Hematopoietic multipotent progenitor cell (in vitro differentiated cells): ENCODE measurements at regions not wholly inside any gene's neighbourhood (a gene's known extent, or its start where the extent isn't known, plus 50 kb on each side); places are given as distances from the start of the nearest gene placed in this dataset.

ENCODE experiments used
- DNase-seq, 3 donors: peaks; one replicate each; pipeline ENCODE4 v3.0.0-alpha.2; 2011 to 2015; ENCODE audit warnings: low read depth in 2 of 3, low spot score in 2 of 3

DNA sequence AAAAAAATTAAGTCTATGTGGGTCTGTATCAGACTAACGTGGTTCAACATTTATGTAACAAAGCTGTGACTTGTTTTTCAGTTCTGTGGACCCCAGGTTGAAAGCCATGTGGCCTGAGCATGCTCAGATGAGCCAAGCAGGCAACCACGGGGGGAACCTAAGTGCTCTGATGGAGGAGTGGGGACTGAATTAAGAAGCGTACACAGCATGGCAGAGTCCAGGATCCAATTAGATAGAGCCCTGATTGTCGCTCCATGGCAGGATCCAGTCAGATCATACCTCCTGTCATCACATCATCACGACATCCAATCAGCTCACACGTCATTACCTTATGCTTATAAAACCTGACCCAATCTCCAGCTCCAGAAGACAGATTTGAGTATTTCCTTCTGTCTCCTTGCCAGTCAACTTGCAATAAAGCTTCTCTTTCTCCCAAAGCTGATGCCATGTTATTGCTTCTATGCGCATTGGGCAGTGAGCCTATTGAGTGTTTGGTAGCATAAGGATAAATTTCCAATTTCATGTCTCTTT lies 1013.1 kb upstream of the TMEM132C start:
- no peak for DNase-seq

DNA sequence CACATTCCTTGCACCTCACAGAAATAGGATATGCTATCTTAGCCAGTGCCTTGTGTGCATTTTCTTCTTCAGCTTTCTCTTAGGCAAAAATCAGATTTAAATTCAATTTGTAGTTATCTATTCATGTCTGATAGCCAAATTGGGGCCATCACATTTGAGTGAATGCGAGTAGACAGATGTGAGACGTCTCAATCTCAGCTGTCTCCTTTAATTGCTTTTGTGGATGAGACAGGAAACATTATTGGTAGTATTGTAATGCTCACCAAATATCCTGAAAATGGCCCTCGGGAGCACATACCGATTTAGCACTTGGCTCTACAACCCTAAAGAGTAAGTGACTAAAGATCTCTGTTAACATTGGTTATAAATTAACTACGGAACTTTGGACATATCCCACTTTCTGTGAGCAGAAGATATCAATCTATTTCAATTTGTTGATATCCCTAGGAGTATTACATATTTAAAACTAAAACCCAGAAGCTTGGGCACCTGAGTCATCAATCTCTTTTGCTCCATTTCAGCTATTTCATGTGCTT lies 1012.5 kb upstream of the TMEM132C start:
- no peak for DNase-seq

DNA sequence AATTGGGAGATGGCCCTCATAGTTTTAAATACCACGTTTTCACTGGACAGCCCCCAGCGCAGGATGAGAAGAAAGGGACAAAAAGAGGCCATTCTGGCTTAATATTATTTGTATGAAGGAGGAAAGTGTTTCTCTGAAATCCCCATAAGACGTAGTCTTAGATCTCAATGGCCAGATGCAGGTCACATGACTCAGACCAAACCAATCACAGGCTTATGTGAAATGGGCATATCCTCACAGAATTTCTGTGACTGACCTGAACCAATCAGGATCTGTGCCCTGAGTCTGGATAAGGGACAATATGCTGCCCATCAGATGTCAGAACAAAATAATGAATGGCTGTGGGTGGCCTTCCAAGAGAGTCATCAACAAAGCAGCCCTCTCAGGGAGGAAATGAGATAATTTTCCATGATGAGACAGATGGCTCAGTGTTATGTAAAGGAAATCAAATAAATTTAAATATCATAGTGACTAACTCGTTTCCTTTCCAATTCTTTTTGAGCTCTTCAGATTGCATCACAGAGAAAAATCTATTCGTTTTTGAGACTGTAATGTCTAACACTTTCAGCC lies 1009.5 kb upstream of the TMEM132C start:
- no peak for DNase-seq

DNA sequence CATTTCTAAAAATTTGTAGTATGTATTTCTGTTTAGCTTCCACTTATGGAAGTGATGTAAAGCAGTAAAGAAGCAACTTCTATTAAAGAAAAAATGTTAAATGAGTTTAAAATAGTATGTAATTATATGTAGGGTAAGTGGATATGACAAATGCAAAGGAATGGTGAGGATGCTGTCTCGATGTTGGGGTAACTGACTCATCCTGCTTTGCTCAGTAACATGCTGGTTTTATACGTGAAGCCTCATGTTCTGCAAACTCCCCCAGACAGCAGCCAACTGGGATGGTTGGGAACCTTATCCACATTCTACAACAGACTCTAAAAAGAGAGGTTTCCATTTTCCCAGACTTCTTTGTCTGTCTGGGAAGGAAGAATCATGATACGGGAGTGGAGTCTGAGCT lies 1006.4 kb upstream of the TMEM132C start:
- DNase-seq: no peak

DNA sequence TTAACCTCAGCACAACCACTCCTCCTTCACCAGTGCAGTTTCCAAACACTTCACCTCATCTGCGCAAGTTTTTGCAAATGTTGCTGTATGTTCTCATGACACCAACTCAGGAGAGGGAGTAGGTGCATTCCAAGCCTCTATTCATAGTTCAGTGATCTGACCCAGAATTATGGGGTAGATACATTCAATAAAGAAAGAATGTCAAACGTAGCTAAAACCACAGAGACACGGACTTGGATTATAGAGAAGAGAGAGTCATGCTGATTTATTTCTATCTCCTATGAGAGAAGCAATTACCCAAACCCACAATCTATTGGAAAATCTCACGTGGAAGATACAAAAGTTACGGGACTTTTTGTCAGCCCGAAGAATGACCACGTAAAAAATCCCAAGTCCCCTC lies 1006.0 kb upstream of the TMEM132C start:
- no peak for DNase-seq

DNA sequence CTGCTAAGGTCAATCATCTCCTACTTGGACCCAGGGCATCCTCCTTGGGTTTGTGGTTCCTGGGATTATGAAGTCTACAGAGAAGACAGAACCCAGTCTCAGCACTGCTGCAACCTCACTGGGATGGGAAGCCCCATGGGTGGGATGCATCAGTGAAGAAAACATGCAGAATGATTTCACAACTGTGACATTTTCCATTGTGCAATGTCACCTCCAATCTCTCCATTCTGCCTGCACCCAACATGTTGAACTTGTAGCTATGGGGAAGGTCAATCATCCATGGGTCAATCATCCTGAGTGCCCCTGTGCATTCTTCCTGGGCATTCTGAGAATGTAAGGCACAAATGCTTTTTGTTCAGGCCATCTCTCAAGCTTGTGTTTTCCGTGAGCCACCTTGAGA lies 1004.4 kb upstream of the TMEM132C start:
- no peak for DNase-seq

DNA sequence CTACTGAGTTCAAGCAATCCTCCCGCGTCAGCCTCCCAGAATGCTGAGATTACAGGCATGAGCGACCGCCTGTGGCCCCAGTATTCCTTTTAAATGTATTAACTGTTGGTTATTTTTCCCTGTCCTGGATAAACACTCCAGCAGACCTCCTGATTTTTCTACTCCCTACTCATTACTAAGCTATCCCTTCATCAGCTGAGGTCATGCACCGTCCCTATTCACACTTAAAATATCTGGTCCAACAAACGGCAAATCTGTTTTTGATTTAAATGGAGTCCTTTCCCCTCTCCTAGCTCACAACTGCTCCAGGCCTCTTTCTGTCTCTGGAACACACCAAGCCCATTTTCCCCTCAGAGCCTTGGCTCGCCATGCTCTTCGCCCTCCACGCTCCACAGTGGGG lies 1003.3 kb upstream of the TMEM132C start:
- no peak for DNase-seq

DNA sequence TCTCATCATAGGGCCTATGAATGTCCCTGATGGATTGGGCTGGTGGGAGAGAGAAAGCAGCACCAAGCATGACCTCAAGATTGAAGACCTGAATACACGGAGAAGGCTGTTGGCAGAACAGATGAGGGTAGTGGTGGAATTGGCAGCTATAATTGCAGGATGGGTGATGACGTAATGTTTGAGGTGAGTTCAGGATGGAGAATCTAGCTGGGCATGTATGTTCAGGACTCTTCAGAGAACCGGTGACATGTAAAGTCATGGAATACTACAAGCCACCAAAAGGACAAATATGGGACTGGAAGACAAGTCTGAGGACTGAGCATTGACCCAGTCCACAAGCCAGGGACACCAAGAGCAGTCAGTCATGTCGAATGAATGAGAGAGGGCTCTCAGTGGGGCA lies 999.8 kb upstream of the TMEM132C start:
- DNase-seq: no peak

DNA sequence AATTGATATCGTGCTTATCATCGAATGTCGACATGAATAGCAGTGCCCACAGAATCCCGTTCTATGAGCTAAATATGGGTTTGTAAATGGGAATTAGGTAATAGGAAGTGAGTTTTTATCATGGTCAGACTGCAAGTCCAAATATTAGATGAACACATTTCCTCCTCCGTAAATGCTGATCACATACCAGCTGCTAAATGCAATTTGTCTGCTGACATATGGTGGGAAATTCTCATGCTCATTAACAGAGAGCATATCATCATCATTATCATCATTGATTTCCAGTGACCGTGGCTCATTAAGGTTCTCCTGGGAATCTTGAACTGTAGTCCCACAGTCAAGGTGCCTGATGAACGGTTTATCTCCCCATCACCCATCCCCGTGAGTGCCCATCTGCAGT lies 998.8 kb upstream of the TMEM132C start:
- DNase-seq: no peak

DNA sequence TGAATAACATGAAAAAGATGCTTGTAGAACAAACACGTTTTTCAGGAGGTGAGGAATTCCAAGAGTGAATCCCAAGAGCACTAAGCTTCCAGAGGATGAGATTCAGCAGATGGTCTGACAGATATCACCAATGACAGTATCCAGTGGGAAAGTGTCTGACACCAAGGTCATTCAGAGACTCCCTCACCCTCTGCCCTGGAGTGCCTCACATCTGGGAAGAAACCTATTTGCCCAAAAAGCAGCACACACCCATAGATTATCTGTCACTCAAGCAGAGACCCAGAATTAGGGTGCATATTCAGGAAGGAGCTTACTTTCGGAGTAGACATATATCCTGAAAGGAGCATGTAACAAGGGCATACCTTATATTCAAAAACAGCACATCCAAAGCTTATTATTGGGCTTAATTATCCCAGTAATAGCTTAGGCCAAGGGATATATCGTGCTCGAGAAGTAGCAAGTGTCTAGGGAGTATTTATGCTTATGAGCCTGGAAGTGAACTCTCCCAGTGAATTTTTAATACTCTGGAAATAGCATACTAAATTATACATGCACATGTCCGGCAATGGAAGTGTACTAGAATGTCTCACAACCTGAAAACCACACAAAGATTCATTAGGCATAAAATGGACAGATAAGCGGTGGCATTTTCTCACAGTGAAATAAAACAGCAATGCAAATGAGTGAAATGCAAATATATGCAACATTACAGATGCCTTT lies 998.1 kb upstream of the TMEM132C start:
- DNase-seq: no peak

DNA sequence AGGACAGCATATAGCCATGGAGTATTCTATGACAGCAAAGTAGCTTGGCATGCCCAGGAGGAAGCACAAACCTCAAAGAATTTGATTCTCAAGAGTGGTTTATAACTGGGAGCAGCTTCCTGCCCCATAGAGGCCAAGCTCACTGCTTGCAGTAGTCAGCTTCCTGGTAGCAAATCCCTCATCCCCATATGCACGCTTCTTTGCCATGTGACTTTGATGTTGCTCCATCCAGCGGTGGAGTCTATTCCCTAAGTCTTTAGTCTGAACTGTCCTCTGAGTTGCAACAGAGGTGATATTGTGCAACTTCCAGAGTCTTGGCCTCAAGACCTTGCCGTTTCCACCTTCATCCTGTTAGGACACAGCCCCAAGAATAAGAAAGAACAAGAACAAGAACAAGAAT lies 996.8 kb upstream of the TMEM132C start:
- DNase-seq: no peak

DNA sequence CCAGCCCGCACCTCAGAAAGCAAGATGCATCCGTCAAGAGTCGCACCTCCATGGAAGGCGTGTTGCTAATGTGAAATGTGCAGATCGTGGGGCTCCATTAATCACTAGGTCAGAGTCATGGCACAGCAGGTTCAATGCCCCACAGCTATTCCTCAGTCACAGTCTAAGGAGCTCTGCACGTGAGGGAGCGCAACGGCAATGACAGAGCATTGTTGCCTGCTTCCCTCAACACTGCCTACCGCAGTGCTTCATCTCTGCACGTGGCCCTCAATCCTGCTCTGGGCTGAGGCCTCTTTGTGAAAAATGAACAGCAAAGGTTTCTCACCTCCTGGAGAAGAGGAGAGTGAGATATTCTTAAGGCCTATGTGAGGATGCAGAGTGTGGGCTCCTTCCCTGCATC lies 995.2 kb upstream of the TMEM132C start:
- DNase-seq: no peak

DNA sequence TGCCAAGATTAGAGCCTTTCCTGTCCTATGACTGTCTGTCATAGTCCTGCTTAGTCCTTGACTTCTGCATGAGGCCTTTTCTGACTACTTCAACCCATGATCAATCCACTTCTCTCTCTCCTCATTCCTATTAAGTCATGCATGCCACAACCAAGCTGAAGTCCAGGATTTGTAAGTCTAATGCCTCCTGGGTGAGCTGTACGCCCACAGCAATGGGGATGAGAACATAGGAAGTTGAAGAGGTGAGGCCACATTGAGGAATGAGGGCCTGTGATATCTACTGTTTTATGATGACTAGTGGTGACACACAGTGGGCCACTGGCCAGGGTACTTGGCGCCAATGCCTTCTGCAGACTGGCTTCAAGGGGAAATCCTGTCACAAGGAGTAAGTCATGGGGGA lies 994.1 kb upstream of the TMEM132C start:
- no peak for DNase-seq

DNA sequence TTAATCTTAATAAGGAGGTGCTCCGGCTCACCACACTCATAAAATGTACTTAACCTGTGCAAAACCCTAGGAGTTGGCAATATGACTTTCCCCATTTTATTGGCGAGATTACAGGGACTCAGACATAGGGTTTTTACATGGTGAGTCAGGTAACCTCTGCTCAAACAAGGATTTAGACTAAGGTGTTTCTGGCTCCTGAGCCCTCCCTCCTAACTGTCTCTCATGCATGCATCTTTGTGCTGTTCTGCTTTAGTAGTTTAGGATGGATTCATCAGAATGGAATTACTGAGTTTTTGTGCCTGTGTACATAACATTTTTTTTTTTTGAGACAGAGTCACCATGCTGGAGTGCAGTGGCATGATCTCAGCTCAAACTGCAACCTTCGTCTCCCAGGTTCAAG lies 993.3 kb upstream of the TMEM132C start:
- no peak for DNase-seq

DNA sequence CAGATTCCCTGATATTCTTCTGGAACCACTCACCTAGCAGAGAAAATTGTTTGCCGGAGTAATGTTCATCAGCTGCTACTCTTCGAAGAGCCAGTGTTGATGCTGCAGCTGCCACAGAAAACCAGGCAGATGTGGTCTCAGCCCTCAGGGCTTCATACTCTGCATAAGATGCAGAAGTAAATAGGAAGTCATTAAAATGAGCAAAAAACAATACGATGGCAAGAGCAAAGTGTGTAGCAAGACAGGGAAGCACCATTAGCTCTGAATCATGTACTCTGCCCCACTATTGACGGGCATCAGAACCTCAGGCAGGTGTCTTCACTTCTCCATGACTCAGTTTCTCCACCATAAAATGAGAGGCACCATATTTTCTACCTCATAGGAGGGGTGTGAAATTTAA lies 991.6 kb upstream of the TMEM132C start:
- no peak for DNase-seq

DNA sequence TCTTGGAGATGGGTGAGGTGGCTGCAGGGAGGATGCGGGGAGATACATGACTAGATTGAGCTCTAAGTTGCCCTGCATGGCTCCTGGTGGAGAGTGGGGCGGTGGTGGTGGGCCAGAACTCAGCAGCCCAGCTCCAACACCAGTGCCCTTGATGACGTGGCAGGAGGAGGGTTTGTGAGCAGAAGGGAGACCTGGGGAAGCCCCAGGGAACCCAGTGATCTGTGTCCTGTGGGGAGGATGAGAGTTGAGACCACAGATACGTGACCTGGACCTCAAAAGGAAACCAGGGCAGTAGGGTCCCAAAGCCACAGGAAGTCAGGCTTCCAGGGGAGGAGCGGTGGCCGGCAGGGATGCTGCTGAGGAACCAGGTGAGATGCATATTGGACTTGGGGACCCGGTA lies 989.1 kb upstream of the TMEM132C start:
- no peak for DNase-seq

DNA sequence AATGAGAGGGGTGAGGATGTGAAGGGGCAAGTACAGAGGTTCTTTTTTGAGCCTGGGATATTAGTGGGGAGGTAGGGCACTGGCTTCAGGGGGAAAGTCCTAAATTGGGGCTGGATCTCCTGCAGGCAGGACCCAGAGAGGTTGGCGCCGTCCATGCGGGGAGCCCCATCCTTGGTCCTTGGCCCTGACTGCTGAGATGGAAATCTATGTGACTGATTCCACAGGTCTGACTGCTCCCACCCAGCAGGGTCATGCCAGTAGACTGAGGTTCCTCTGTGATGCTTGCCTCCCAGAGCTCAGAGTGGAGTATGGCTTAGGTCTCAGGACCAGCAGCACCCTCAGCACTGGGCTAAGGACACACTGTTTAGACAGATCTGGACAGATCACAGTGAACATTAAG lies 988.6 kb upstream of the TMEM132C start:
- no peak for DNase-seq

DNA sequence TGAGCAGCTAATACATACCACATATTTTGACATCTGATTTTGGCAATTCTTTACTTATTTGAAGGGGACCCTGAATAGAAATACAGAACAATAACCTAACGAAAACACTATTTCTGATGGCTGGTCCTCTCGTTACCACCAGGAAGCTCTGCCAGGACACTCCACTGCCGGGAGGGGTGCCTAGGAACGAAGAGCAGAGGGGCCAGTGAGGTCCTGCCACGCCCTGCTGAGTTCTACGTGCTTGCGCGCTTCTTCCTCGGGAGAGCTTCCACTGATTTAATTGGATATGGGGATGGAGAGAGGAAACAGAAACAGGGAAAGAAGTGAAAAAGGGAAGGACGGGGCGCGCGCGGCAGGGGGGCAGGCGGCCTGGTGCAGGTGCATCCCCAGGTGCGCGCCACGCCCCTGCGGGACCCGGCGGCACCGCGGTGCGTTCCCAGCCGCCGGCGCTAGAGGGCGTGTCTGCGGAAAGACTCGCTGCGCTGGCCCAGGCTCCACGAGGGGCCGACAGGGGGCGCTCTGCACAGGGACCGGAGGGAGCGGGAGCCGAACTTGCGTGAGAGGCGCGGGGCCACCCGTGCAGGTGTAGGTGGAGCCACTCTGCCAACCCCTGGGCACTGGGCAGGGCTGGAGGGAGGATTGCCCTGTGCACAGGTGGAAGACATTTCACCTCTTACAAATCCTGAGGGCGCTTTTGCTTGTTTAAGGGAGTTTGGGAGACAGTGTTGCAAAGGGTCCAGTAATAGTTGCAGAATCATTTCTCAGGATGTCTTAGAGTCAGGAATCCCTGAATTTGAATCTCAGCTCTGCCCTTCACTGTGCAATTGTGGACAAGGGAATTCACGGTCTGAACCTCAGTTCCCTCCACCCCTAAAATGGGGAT lies 986.3 kb upstream of the TMEM132C start:
- peak; percentile 14 to 62 (median 61) for DNase-seq

DNA sequence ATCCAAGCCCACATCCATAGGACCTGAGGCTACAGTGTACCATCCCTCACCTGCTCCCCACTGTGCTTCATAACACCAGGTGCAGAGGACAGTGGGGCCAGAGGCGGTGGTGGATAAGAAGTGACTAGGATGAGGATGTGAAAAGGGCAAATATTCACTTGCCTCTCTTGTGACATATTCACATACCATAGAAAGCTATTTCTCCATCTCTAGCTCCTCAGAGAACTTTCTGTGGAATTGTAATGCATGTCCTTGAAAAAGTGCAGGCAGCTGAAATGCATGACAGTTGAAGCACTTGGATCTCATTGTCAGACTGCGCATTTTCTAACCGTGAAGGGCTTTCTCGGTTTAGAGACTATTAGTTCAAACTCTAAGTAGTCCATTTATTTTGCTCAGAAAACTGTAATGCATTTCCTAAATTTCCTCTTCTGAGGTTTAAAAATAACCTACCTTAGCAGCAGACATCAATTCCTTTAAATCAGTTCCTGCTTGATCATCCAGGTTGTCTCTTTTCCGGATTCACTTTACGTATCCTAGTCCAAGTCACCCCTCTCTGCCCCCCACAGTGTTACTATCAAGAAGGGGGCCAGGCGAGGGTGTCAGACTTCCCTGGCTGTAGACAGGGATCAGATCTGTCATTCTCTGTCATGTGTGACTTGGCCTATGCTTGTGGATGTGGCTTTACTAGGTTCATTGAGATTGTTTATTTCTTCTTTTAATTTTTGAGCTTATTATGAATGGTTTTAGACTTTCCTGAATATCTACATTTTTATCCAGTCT lies 984.0 kb upstream of the TMEM132C start:
- no peak for DNase-seq

DNA sequence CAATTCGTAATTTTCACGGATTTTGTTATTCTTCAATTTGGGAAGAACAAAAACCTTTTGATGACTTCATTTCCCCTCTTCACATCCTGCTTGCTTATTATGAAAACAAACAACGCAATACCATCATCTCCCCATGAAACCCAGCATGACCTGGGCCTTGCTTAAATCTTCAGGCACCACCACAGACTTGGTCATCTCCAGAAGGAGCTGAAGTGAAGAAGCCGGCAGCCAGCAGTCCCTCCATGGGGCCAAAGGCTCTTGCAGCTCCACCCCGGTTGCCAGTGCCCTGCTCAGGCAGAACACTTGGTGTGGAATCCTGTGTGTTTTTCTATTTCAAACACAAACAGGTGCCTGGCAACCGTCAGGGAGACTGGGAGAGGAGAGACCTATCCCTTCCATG lies 982.9 kb upstream of the TMEM132C start:
- no peak for DNase-seq
